GM06990 (cell line): ENCODE measurements at regions not wholly inside any gene's neighbourhood (a gene's known extent, or its start where the extent isn't known, plus 50 kb on each side); places are given as distances from the start of the nearest gene placed in this dataset.

Source experiments
- DNase-seq: peaks from one replicate; pipeline ENCODE4 v3.0.0-alpha.2; 2011; ENCODE audit not compliant: insufficient read length; ENCODE audit errors: extremely low read depth
- H3K27me3 ChIP-seq: replicated peaks from 2 replicates; pipeline ENCODE4 v1.6.0; 2011; ENCODE audit warnings: low read length; ENCODE audit not compliant: control insufficient read depth, insufficient read depth
- H3K36me3 ChIP-seq: 2 replicates; pipeline ENCODE4 v1.5.1; 2011; ENCODE audit warnings: low read length; ENCODE audit not compliant: control insufficient read depth, insufficient read depth
- H3K4me3 ChIP-seq: replicated peaks from 2 replicates; pipeline ENCODE4 v1.5.1; 2011; ENCODE audit warnings: low read depth, mild to moderate bottlenecking, control low read depth, low read length
- CTCF ChIP-seq: IDR thresholded peaks from 2 replicates; pipeline ENCODE4 v1.5.1; 2011; ENCODE audit warnings: low read length, control low read depth, mild to moderate bottlenecking, inconsistent platforms; ENCODE audit not compliant: insufficient read depth, poor library complexity, severe bottlenecking

- no peak for DNase-seq
- no peak for TF ChIP-seq CTCF
- Histone ChIP-seq H3K27me3 (no peaks in the 10 kb centered on the region; the same call in 1 of the 2 replicates), H3K4me3 (no peak overlapping the region), H3K36me3 (no peaks in the 10 kb centered on the region)
Observed at GRCh38 chr1:30411206-30411605, 312.2 kb downstream of the MATN1 start.

DNA sequence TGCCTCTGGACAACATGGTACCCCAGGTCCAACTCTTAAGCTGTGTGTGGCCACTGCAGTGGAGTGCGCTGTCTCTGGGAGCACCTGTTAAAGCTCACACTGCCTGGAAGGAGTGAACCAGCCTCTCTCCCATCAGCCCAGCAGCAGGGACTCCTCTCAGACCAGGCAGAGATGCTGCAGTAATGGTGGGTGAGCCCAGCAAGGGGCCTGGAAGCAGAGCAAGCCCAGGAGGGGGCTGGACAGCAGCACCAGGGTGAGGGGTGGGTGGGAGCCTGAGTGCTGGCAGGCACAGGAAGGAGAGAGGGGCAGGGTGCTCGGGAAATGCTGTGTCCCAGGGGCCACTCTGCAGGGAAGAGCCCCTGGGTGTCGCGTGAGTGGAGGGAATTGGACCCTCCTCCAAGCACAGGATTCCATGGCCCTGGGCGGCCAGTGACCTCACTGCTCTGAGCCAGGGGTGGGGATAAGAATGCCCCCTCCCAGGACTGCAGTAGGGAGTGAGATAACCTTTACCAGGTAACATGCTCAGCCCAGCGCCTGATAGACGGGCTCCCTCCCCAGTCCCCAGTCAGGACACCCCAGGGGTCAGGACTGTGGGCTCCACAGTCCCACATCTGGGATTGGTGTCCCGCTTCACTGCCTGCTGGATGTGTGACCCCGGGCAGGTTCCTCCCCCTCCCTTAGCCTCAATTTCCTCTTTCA, 313.1 kb downstream of the MATN1 start:
- no peak for TF ChIP-seq CTCF
- Histone ChIP-seq H3K36me3 (no peaks in the 10 kb centered on the region), H3K27me3 (no peaks in the 10 kb centered on the region; the same call in none of the 2 replicates)

GRCh38 chr1:30409476-30410152, 313.8 kb downstream of the MATN1 start:
- no peak for DNase-seq
- no peak overlapping the region for H3K4me3 ChIP-seq
- H3K36me3 ChIP-seq: no peaks in the 10 kb centered on the region
- no peak for TF ChIP-seq CTCF
- H3K27me3 ChIP-seq: no peaks in the 10 kb centered on the region; the same call in none of the 2 replicates

More for the DNA sequence above, 313.1 kb downstream of the MATN1 start:
- no peak for DNase-seq
- no peak overlapping the region for H3K4me3 ChIP-seq

- no peak overlapping the region for H3K4me3 ChIP-seq
- no peak for DNase-seq
- no peak for TF ChIP-seq CTCF
- no peaks in the 10 kb centered on the region; the same call in none of the 2 replicates for H3K27me3 ChIP-seq
- no peaks in the 10 kb centered on the region for H3K36me3 ChIP-seq
Observed at GRCh38 chr1:30407865-30408580, 315.4 kb downstream of the MATN1 start.

DNA sequence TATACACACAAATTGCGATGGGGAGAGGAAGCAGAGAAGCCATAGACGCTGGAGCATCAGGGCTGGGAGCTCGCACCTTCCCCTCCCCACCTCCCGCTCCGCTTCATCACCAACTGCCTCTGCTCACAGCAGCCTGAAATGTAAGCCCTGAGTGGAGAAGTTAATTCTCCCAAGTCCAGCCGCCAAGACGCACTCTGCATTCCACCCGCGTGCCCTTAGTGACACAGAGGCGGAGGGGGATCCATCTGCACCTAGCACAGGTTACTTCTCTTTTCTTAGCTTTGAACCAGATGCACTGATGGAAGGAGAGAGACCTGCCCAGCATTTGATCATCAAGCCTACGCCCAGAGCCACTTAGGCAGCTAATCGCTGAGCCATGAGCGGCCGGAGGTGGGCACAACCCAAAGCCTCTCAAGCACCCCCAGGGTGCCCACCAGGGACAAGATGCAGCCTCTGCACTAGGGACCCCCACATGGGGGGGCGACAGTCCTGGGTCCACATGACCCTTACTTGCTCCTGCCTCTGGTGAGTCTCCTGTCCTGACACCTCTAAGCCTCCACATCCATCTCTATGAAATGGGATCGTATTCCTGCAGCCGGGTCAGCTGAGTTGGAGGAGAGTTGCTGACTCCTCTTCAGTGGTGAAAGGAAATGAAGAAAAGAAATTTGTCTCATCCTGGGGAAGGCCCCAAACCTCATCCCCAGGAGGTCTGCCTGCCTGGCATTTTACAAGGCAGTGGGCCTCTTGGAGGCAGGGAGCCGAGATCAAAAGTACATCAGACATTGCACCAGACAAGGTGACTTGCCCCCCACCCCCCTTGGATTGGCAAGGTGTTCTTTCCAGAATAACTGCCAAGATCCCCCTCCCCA, 316.2 kb downstream of the MATN1 start:
- no peak for TF ChIP-seq CTCF
- Histone ChIP-seq H3K4me3 (no peak overlapping the region), H3K36me3 (no peaks in the 10 kb centered on the region), H3K27me3 (no peaks in the 10 kb centered on the region; the same call in none of the 2 replicates)
- DNase-seq: no peak
